ENCODE measurements at regions not wholly inside any gene's neighbourhood (a gene's known extent, or its start where the extent isn't known, plus 50 kb on each side); places are given as distances from the start of the nearest gene placed in this dataset.

DNA sequence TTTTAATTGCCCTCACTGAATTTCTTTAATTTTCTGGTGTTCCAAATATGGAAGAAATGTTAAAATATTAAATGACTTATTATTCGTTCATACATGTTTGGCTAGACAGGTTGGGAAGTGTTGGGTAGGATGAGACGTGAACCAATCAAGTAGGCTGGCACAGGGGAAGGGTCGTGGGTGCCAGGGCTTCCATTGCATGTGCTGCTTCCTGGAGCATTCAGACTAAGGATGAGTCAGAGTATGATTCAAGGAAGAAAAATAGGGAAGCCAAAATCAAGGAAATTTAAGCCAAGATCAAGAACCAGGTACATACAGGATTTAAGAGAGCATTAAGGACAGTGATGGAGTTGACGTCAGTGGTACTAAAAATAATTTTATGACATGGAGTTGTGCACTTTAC is 2068.0 kb downstream of the MAT2B start:
- intact Hi-C loops (cut with micrococcal nuclease) = no loop called here

DNA sequence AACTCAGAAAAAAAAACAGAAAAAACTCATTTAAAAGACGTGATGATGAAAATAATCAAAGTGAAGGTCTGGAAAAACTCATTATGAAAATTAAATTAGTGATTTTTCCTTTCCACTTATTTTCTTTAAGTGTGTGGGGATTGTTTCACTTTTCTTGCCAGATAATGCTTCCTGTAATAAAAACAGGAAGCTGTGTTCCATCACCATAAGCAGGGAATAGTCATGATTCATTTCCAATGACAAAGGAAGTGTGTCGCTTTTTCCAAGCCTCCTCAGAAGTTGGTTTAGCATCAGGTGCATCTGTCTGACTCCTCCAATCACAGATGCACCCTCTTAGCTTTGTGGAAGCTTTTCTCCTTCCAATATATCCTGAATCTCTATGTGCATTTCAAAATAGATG is 2068.7 kb downstream of the MAT2B start:
- intact Hi-C loops (cut with micrococcal nuclease) = no loop called here

DNA sequence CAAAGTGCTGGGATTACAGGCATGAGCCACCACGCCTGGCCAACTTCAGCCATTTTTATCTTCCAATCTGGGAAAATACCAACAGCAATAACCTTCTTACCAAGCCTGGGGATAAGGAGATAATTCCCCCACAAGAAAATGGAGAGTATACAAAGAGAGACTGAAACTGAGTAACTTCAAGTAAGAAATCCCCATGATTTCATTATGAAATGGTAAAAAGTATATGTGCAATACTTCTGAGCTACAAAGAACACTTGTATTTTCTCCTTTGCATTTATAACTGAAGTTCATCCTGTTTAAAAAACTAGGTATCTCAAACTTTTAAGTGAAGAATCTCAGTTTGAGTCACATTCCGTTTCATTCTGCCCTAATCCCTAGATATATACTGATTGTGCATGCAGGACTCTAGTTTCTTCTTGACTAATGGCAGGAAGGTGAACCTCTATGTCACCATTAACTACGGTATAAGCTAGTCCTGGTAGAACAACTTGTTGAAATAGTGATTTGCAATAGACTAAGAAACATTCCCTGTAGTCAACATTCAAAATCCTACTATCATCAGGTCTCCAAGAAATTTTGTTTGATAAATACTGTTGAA is 2071.4 kb downstream of the MAT2B start:
- intact Hi-C loops (cut with micrococcal nuclease) = no loop called here

DNA sequence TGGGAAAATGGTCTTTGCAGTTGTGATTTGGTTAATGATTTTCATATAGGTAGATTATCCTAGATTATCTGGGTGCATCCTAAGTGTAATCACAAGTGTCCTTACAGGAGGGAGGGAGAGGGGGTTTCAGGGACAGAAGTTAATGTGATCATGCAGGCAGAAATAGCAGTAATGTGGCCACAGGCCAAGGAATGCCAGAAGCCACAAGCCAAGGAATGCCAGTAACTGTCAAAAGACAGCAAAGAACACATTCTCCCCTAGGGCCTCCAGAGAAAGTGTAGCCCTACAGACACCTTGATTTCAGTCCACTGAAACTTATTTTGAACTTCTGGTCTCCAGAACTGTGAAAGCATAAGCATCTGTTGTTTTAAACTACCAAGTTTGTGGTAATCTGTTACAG is 2074.5 kb downstream of the MAT2B start:
- intact Hi-C loops (cut with micrococcal nuclease) = no loop called here

DNA sequence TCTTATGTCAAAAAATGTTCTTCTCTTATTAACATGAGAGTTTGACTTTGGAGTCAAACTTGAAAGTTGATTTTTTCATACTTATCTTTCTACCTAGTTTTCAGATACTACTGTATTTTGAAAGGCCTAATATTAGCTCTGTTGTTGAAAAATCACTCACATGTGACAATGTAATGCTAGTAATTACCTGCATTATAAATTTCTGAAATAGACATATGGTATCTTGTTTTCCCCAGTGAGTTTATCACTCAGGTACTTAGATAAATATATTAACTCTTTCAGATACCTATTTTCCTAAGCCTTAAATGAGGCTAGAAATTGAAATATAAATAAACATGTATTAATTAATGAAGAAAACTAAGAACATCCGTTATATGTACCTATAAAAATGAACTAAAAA is 2089.3 kb downstream of the MAT2B start:
- intact Hi-C loops (cut with micrococcal nuclease) = no loop called here

DNA sequence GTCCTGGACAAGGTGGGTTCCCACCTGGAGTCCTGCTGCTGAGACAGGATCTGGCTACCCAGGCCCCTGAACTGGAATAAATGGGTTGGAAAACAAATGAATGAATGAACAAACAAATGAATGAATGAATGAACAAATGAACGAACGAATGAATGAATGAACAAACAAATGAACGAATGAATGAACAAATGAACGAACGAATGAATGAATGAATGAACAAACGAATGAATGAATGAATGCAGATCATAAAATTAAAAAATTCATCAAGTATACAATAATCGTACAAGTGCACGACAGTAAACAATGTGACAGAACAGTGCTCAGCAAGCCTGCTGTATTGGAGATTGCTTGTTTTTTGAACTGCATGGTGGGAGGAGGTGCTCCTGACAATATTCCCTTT is 2097.1 kb downstream of the MAT2B start:
- intact Hi-C loops (cut with micrococcal nuclease) = no loop called here

DNA sequence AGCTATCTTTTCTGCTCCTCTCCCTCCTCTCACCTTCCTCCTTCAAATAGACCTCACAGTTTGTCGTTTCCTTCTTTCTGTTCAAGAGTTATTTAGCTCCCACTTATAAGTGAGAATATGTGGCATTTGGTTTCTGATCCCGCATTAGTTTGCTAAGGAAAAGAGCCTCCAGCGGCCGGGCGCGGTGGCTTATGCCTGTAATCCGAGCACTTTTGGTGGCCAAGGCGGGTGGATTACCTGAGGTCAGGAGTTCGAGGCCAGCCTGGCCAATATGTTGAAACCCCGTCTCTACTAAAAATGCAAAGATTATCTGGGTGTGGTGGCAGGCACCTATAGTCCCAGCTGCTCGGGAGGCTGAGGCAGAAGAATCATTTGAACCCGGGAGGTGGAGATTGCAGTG is 2101.6 kb downstream of the MAT2B start:
- intact Hi-C loops (cut with micrococcal nuclease) = no loop called here

DNA sequence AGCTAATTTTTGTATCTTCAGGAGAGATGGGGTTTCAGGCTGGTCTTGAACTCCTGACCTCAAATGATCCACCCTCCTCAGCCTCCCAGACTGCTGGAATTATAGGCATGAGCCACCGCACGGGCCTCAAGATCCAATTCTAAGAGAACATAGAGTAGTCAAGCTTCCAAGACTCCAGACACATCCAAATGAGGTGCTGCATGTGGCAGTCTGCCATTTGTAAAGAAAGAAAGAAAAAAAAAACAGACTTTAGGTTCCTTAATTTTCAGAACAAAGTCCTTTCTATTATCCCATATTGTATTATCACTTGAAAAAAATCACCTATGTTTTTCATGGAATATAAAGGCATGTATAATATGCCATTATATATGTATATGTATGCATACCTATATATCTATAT is 2104.5 kb downstream of the MAT2B start:
- intact Hi-C loops (cut with micrococcal nuclease) = no loop called here

DNA sequence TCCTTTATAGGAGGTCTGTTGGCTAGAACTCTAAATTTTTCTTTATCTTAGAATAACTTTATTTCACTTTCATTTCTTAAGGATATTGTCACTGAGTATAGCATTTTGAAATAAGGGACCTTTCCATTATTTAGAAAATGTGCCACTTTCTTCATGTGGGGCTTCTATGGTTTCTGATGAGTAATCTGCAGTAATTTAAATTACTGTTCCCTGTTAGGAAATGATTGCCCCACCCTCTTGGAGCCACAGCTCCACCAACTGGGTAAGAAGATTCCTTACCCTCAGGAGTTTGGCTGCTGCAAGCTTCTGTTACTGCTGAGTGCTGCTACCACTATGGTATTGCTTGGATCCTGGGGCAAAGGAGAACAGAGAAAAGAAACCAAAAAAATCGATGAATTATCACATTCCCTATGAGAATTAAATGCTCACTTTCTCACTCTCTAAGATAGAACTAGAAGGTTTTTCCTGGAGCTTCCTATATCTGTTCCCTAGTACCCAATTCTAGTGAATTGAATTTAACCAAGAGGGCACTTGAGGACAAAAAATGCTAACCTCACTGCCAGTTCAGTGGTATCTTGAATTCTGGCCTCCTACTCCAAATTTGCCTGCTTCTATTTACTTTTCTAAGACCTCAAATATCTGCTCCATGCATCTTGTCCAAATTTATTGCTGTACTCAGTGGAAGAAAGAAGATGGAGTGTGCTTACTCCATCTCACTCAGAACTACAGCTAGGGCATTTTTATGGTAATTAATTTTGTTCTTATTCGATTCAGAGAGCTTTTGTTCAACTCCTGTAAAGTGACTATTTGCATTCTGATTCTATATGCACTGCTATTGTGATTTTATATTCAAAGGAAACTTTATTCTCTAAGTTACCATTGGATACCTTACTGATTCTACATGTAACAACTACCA is 2111.3 kb downstream of the MAT2B start:
- intact Hi-C loops (cut with micrococcal nuclease) = no loop called here

DNA sequence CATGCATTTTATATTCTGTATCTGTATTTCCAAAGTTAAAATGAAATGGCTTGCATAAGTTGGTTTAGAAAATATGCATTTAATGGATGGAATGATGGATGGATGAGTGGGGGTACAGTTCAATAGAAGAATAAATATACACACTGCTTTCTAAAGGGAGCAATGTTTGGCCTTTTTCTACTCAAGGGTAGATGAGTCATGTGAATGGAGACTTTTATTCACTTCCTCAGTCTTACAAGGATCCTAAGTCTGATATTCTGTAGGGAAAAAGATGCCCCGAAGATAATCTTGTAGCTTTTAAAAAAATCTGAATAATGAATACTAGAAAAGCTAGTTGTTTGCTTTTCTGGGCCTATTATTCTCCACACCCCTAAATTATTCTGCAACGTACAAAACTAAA is 2112.1 kb downstream of the MAT2B start:
- intact Hi-C loops (cut with micrococcal nuclease) = no loop called here

DNA sequence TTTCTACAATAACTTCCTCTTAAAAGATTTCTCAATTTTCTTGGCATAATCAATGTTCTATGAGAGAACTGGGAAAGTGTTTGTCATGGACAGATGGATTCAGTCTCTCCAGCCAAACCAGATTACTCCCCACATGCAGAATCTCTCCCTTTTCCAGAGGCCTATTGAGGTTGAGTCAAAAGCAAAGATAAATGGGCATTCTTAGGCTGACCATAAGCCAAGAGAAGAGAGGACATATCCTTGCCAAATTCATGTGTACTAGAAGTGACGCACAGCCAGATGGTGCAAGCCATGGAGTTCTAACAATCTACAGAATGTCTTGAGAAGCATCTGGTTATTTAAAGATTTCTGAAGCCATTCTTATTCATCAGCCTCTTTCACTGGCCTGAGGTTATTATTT is 2115.0 kb downstream of the MAT2B start:
- intact Hi-C loops (cut with micrococcal nuclease) = no loop called here

DNA sequence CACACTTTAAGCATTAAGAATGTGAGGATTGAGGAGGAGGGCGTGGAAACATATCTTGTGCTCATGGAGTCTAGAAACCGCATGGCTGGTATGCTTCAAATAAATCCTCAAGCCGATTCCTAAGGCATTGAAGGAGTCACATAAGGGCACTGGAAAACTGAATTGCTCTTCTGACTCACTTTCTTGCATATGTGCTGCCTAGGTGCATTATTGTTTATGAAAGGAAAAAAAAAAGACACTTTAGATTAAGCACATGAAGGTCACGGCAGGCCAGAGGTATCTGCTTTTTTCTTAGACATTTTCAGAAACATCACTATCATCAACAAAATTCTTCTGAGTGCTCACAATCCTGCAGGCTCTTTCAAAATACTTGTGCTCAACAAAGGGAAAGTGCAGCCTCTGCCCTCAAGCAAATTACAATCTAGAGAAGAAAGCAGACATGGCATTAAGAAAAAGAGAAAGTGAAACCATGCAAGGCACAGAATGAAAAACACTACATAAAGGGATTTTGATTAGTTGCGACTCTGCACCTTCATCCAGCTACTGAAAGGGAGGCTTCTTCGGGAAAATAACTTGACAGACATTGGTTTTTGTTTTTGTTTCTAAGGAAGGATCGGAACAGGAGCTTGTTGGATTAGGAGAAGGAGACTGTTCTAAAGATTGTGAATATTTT is 2117.6 kb downstream of the MAT2B start:
- intact Hi-C loops (cut with micrococcal nuclease) = no loop called here

DNA sequence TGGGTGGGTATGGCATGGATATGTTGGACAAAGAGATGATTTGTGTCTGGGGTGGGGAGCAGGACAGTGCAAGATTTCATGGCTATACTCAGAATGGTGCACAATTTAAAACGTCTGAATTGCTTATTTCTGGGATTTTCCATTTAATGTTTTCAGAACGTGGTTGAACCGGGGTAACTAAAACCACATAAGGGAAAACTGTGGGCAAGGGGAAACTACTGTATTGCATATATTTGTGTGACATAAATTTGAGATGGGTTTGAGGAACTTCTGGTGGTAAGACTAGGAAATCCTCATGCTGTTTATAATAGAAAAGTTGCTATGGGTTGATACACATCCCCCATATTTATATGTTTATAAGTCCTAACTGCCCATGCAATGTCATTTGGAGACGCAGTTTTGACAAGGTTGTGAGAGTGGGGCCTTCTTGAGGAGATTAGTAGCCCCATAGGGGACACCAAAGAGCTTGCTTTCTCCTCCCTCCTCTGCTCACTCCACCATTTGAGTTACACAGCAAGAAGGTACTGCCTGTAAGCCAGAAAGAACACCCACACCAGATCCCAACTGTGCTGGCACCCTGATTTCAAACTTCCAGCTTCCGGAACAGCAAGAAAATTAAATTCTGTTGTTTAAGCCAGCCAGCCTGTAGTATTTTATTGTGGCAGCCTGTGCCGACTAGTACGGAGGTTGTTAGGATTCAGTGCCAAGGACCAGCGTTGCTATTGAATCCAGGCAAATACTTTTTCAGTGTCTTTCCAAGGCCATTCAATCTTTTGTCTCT is 2118.9 kb downstream of the MAT2B start:
- intact Hi-C loops (cut with micrococcal nuclease) = no loop called here

DNA sequence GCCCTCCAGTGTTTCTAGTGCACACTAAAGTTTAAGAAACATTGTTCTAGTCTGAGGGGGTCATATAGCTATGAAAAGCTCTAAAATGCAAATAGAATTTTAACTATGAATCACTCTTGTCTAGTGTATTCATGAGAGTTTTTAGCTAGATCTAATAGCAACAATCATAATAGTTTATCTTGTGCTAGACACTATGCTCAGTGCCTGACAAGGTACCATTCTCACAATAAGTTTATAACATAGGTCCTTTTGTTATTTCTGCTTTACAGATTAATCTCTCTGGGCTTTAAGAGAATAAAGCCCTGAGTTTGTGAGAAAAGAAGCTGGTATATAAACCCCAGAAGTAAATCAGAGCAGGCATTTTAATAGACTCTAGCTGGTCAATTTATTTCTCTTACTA is 2120.7 kb downstream of the MAT2B start:
- intact Hi-C loops (cut with micrococcal nuclease) = no loop called here

DNA sequence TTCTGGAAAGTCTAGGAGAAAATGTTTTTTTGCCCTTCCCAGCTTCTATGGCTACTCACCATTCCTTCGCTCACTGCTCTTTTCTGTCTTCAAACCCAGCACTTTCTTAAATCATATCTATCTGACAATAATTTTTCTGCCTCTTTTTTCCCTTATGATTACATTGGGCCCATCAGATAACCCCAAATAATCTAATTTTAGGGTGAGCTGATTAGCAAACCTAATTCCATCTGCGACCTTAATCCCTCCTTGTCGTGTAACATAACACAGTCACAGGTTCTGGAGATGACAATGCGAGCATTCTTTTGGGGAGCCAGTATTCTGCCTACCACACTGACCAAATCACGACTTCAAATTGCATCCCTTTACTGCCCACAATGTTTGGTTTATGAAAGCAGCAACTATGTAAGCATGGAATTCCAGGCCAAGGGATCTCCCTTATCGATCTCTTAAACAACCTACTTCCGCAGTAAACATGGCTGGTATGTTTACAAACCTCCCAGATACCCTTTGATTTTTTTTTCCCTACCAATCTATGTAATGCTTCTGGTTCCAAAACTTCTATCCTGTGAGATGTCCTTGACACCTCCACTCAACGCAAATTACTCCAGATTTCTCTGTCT is 2122.2 kb downstream of the MAT2B start:
- intact Hi-C loops (cut with micrococcal nuclease) = no loop called here

DNA sequence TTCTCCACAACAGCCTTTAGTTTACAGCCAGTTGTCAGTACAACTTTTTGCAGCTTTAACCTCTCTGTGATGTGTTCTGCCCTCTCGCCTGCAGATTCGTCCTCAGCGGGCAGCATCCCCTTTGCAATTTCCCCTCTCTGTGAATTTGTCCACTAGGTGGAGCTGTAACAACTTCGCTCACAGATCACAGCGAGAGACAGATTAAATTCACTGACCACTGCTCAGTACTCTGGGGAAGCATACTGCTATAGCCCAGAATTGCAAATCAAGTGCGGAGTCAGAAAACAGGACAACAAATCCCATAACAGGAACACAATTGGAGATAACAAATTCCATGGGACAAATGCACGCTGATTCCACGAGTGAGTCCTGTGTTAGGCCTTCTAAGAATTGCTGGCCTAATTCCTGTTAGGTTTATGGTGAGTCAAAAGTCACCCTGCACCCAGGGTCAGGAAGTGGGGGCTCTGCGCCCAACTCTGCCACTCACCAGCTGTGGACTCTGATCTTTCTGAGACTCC is 2124.9 kb downstream of the MAT2B start:
- intact Hi-C loops (cut with micrococcal nuclease) = loop anchor here (1.0 kb wide), 1 partner anchor 1419 kb away; no protein-coding TSS in a partner anchor

DNA sequence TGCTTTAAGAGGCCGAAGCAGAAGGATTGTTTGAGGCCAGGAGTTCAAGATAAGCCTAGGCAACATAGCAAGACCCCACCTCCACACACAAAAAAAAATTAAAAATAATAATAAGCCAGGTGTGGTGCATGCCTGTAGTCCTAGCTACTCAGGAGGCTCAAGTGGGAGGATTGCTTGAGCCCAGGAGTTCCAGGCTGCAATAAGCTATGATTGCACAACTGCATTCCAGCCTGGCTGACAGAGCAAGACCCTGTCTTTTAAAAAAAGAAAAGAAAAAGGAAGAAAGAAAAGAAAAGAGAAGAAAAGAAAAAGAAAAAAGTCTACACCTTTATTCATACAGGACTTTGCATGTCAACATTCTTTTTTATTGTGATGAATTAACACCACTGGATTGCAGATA is 2125.8 kb downstream of the MAT2B start:
- intact Hi-C loops (cut with micrococcal nuclease) = no loop called here

DNA sequence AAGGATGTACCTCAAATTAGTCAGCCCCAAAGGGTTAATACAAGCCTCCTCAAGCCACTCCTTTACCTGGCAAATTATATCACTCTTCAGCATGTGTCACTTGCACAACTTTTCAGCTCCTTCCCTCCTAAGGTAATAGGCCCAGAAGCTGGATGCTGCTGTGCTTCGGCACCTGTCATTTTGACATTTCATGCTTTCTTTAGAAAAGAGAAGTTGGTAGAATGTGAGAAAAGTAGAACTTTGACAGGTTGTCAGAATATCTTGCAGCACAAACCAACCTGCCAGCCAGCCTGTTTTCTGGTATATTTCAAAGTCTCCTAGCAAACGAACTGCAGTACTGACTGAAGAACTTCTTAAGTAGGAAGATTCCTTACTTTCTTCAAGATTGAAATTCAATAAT is 2136.9 kb downstream of the MAT2B start:
- intact Hi-C loops (cut with micrococcal nuclease) = no loop called here

DNA sequence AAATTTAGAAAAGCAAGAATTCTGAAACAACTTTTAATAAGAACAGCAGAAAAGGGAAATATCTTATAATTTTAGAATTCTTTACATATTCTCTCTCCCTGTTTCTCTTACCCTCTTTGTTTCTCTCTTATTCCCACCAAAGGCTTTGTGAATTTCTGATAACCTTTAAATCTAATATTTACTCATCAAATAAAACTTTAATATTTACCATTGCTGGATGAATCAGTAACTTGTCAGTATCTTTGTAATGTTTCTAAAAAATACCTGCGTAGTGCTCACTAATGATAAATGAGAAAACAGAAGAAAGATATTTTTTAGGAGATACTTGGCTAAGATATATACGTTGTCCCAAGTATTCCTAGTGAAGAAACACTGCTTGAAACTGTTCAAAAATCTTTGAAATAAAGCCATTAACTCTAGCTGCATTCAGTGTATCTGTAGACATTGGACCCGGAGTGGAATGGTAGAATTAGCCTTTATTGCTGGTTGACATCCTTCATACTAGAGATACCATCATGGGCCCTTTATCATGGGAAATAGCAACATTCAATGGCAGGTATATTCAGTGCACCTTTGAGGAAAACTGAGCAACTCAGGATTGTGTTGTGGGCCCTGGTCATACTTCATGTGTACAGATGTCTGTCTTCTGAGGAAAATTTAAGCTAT is 2160.4 kb downstream of the MAT2B start:
- intact Hi-C loops (cut with micrococcal nuclease) = no loop called here

DNA sequence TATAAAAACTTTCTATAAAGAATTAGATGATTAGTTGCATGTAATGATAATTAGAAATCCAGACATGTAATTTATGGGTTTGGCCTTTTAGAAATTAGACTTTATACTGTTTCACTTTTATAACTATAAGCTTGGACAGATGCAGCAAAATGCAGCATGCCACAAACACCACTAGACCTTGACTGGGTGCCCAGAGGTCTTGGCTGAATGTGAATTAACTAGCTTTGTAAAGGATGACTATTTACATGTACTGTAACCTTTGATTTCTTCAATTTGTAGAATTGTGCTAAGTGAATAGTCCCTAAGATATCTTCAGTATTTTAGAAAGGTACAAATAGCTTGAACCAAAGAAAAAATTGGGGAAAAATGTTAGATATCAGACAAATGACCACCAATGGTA is 2168.1 kb downstream of the MAT2B start:
- intact Hi-C loops (cut with micrococcal nuclease) = no loop called here

Measured in T-helper 1 cell treated with Interleukin-12 subunit alpha and Interleukin-12 subunit beta and Interleukin-4 antibody, amounts not matched to agents 30 ng/mL and 1 ng/mL, for 36 hours (primary cell).